ENCODE measurements at regions not wholly inside any gene's neighbourhood (a gene's known extent, or its start where the extent isn't known, plus 50 kb on each side); places are given as distances from the start of the nearest gene placed in this dataset.

DNA sequence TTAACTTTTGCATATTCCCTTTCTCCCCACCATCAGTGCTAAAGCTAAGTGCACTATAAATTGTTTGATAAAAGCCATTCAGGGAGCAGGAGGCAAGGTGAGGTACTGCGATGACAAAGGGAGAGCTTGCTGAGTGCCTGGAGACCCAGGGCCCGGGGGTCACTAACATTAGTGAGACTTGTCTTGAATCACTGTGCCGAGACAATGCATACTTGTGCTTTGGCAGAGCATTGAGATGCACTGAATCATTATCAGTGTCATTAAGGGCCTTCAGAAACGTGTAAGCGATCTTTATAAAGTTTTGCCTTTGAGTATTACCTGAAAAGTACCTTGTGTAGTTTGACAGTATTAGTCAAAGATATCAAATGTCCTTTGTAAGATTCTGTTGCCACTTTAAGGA is 447.5 kb downstream of the PCNX1 start:
- TF ChIP-seq EZH2phosphoT487 (IDR thresholded peaks at IDR 0.05; ENCODE audit: unreplicated experiment) (no peak), EZH2 (IDR thresholded peaks at IDR 0.05; ENCODE audit: low read depth, unreplicated experiment) (no peak), NANOG (IDR thresholded peaks at IDR 0.05; ENCODE audit: borderline replicate concordance) (no peak), POLR2AphosphoS5 (IDR thresholded peaks at IDR 0.05; ENCODE audit: low read depth) (no peak), JUNB (IDR thresholded peaks at IDR 0.05; ENCODE audit: unreplicated experiment) (no peak), ZNF114 (CRISPR knock-in tag; IDR thresholded peaks at IDR 0.05) (no peak)
- TF ChIP-seq, protein P1, sequence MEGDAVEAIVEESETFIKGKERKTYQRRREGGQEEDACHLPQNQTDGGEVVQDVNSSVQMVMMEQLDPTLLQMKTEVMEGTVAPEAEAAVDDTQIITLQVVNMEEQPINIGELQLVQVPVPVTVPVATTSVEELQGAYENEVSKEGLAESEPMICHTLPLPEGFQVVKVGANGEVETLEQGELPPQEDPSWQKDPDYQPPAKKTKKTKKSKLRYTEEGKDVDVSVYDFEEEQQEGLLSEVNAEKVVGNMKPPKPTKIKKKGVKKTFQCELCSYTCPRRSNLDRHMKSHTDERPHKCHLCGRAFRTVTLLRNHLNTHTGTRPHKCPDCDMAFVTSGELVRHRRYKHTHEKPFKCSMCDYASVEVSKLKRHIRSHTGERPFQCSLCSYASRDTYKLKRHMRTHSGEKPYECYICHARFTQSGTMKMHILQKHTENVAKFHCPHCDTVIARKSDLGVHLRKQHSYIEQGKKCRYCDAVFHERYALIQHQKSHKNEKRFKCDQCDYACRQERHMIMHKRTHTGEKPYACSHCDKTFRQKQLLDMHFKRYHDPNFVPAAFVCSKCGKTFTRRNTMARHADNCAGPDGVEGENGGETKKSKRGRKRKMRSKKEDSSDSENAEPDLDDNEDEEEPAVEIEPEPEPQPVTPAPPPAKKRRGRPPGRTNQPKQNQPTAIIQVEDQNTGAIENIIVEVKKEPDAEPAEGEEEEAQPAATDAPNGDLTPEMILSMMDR (conservative IDR thresholded peaks at IDR 0.05; ENCODE audit: low read depth in 2 of 2), result no peak
- TF ChIP-seq, protein P2, sequence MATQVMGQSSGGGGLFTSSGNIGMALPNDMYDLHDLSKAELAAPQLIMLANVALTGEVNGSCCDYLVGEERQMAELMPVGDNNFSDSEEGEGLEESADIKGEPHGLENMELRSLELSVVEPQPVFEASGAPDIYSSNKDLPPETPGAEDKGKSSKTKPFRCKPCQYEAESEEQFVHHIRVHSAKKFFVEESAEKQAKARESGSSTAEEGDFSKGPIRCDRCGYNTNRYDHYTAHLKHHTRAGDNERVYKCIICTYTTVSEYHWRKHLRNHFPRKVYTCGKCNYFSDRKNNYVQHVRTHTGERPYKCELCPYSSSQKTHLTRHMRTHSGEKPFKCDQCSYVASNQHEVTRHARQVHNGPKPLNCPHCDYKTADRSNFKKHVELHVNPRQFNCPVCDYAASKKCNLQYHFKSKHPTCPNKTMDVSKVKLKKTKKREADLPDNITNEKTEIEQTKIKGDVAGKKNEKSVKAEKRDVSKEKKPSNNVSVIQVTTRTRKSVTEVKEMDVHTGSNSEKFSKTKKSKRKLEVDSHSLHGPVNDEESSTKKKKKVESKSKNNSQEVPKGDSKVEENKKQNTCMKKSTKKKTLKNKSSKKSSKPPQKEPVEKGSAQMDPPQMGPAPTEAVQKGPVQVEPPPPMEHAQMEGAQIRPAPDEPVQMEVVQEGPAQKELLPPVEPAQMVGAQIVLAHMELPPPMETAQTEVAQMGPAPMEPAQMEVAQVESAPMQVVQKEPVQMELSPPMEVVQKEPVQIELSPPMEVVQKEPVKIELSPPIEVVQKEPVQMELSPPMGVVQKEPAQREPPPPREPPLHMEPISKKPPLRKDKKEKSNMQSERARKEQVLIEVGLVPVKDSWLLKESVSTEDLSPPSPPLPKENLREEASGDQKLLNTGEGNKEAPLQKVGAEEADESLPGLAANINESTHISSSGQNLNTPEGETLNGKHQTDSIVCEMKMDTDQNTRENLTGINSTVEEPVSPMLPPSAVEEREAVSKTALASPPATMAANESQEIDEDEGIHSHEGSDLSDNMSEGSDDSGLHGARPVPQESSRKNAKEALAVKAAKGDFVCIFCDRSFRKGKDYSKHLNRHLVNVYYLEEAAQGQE (IDR thresholded peaks at IDR 0.05; ENCODE audit: unreplicated experiment), result no peak

All from GM23338 (cell line).